BJ (cell line): ENCODE measurements at regions not wholly inside any gene's neighbourhood (a gene's known extent, or its start where the extent isn't known, plus 50 kb on each side); places are given as distances from the start of the nearest gene placed in this dataset.

Experiments
- CTCF ChIA-PET: fragments of 350-600 bp; formaldehyde crosslinking; extraction: SDS; loops from one replicate; lab custom pipeline; 2021; ENCODE audit warnings: antibody characterized with exemption, inconsistent platforms; lab: Yijun Ruan, JAX
- POLR2A ChIA-PET: fragments of 300-600 bp; sonication (Branson Sonifier 250); formaldehyde crosslinking; extraction: SDS; loops from one replicate; lab custom pipeline; 2021; ENCODE audit warnings: antibody characterized with exemption; lab: Charles Lee
- DNase-seq: peaks from one replicate; pipeline ENCODE4 v3.0.0-alpha.2; 2011; ENCODE audit warnings: low read depth
- H3K27me3 ChIP-seq: 2 replicates; pipeline ENCODE4 v1.6.0; 2011; ENCODE audit warnings: low read length; ENCODE audit not compliant: control insufficient read depth, insufficient read depth
- H3K36me3 ChIP-seq: 2 replicates; pipeline ENCODE4 v1.5.1; 2011; ENCODE audit warnings: low read length; ENCODE audit not compliant: control insufficient read depth, insufficient read depth
- H3K4me3 ChIP-seq: 2 replicates; pipeline ENCODE4 v1.5.1; 2011; ENCODE audit warnings: low read depth, mild to moderate bottlenecking, control low read depth, low read length
- CTCF ChIP-seq: IDR thresholded peaks from 2 replicates; pipeline ENCODE4 v1.5.1; 2011; ENCODE audit warnings: low read depth, mild to moderate bottlenecking, control low read depth, inconsistent platforms, low read length, moderate library complexity; ENCODE audit not compliant: insufficient read depth

- no peak overlapping the region for H3K4me3 ChIP-seq
- no peak for DNase-seq
- H3K27me3 ChIP-seq, result peaks cover 1% of the 10 kb centered on the region; the same call in 1 of the 2 replicates
- no peaks in the 10 kb centered on the region for H3K36me3 ChIP-seq
- ChIA-PET POLR2A (no interaction called here), CTCF (no interaction called here)
- TF ChIP-seq CTCF, result no peak
These were observed 220.9 kb upstream of the SOX21 start for GRCh38 chr13:94933230-94933751.

DNA sequence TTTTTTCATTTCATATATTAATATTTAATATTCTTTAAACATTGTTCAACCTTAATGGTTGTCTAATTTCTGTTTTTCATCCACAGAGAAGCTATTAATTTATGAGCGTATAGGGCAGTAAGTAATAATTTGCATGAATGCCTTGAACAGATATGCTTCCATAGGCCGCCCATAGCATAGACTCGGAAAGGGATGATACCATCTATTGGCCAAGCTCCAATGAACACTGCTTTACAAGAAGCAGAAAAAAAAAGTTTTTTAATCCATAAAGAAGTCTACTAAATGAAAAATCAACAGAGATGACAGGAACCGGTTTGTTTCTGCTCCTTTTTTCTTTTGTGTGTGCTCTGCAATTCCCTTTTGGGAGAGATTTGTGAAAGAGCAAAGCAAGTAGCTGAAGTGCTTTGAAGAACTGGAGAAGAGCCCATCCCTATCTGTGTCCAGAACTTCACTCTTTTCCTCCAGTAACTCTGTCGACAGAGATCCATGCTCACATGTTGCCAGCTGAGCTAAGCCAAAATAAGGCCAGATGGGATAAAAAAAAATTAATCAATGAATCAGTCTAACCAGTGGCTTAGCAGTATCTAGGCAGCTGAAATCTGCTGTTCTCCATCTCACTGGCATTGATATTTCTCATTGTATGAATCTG lies 215.9 kb upstream of the SOX21 start:
- H3K36me3 ChIP-seq, result no peaks in the 10 kb centered on the region
- POLR2A ChIA-PET, result no interaction called here
- CTCF ChIA-PET, result no interaction called here
- H3K27me3 ChIP-seq, result peaks cover 1% of the 10 kb centered on the region
- TF ChIP-seq CTCF, result no peak
- H3K4me3 ChIP-seq, result no peak overlapping the region
- no peak for DNase-seq

DNA sequence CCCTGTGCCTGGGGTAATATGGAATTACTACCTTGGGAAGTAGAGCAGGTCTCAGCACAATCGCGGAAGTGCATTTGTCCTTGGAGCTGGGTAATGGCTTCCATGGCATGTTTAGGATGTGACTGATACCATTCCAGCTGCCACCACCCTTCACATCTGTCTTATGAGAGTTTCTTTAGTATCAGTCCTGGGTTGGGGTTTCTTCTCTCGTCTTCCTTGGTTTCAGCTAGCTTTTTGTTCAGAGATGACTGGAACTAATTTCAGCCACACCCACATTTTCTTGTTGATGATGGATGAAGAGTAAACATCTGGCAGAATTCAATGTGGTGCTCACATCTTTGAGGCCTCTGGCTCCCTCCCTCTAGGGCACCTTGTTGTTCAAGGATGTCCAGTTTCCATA lies 212.9 kb upstream of the SOX21 start:
- no peak for DNase-seq
- ChIA-PET CTCF (interaction anchor here (0.6 kb wide), 1 partner anchor 102 kb away, joined by 3 read pairs; no protein-coding TSS in a partner anchor), POLR2A (no interaction called here)
- H3K36me3 ChIP-seq, result no peaks in the 10 kb centered on the region
- H3K4me3 ChIP-seq, result no peak overlapping the region
- H3K27me3 ChIP-seq, result no peaks in the 10 kb centered on the region; the same call in 1 of the 2 replicates
- TF ChIP-seq CTCF, result no peak

- ChIA-PET POLR2A (no interaction called here), CTCF (interaction anchor here (1.2 to 1.5 kb wide), 2 partner anchors 10 to 484 kb away, joined by 3 read pairs; no protein-coding TSS in a partner anchor)
- Histone ChIP-seq H3K27me3 (no peaks in the 10 kb centered on the region), H3K36me3 (no peaks in the 10 kb centered on the region), H3K4me3 (no peak overlapping the region)
- no peak for DNase-seq
- no peak for TF ChIP-seq CTCF
These were observed 208.8 kb upstream of the SOX21 start for GRCh38 chr13:94921181-94921580.

DNA sequence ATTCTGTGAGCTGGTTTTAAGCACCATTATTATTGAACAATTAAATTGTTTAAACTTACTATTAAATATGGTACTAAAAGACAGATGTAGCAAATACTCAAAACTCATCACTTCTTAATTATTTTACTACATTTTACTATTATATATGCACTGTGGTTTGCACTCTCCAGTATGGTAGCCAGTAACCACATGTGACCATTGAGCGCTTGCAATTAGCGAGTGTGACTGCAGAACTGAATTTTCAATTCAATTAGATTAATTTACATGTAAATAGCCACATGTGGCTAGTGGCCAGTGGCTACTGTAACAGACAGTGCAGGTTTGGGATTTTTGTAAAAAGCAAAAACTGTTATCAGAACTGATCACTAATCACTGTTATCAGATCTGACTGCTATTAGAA lies 208.2 kb upstream of the SOX21 start:
- H3K27me3 ChIP-seq, result no peaks in the 10 kb centered on the region
- TF ChIP-seq CTCF, result no peak
- H3K4me3 ChIP-seq, result no peak overlapping the region
- CTCF ChIA-PET, result interaction anchor here (0.7 to 1.2 kb wide), 2 partner anchors 218 to 484 kb away, joined by 3 to 4 read pairs; no protein-coding TSS in a partner anchor
- no peaks in the 10 kb centered on the region for H3K36me3 ChIP-seq
- POLR2A ChIA-PET, result no interaction called here
- no peak for DNase-seq
